GM23248 (cell line): ENCODE measurements at regions not wholly inside any gene's neighbourhood (a gene's known extent, or its start where the extent isn't known, plus 50 kb on each side); places are given as distances from the start of the nearest gene placed in this dataset.

Source experiments
- EZH2 ChIP-seq: fragments of 200-600 bp; sonication (generic); IDR thresholded peaks from 2 replicates; pipeline ENCODE4 v1.6.1; 2018; ENCODE audit warnings: antibody characterized with exemption, mild to moderate bottlenecking; ENCODE audit not compliant: insufficient read depth, poor library complexity, severe bottlenecking
- EZH2phosphoT487 ChIP-seq: fragments of 200-600 bp; sonication (generic); IDR thresholded peaks from 2 replicates; pipeline ENCODE4 v1.6.1; 2018; ENCODE audit warnings: antibody characterized with exemption, moderate library complexity, mild to moderate bottlenecking, low read depth; ENCODE audit not compliant: insufficient read depth

- TF ChIP-seq EZH2phosphoT487, result no peak
- no peak for TF ChIP-seq EZH2
Measured at GRCh38 chr9:80691229-80691628, 998.1 kb downstream of the TLE1 start.
